ENCODE measurements at regions not wholly inside any gene's neighbourhood (a gene's known extent, or its start where the extent isn't known, plus 50 kb on each side); places are given as distances from the start of the nearest gene placed in this dataset.

GRCh38 chr5:124462751-124463150 is 283.7 kb downstream of the ZNF608 start:
- TF ChIP-seq KDM1A (CRISPR knock-in tag; IDR thresholded peaks at IDR 0.05), result no peak
- no peak for TF ChIP-seq ZNF670 (CRISPR knock-in tag; IDR thresholded peaks at IDR 0.05; ENCODE audit: borderline replicate concordance)
- TF ChIP-seq GABPA (IDR thresholded peaks at IDR 0.05; ENCODE audit: low read depth, low read length), result no peak
- no peak for TF ChIP-seq GABPA (CRISPR knock-in tag; IDR thresholded peaks at IDR 0.05; ENCODE audit: low read depth)
- TF ChIP-seq CEBPZ (IDR thresholded peaks at IDR 0.05; ENCODE audit: low read length), result no peak
